Omental fat pad (tissue), 3 donors: ENCODE measurements at regions not wholly inside any gene's neighbourhood (a gene's known extent, or its start where the extent isn't known, plus 50 kb on each side); places are given as distances from the start of the nearest gene placed in this dataset.
"Not testable (repeated sequence)": the region's sequence is repeated elsewhere in the genome, so short reads cannot be mapped to it uniquely, and the experiment has no call there.

Experiments used
- ATAC-seq: fragments of 150-250 bp; one replicate; pipeline ENCODE4 v1.9.1; 2016; ENCODE audit warnings: mild to moderate bottlenecking, moderate library complexity; ENCODE audit not compliant: low FRiP score
- DNase-seq: peaks from one replicate; pipeline ENCODE4 v3.0.0-alpha.2; 2019; ENCODE audit warnings: low spot score
- TF ChIP-seq, protein P1 (sequence below), 3 donors: fragments of 450-650 bp; IDR thresholded peaks; one replicate each; pipeline ENCODE4 v1.5.1; 2016 to 2017; ENCODE audit warnings: antibody characterized with exemption in 3 of 3, mild to moderate bottlenecking in 3 of 3, moderate library complexity in 2 of 3

DNA sequence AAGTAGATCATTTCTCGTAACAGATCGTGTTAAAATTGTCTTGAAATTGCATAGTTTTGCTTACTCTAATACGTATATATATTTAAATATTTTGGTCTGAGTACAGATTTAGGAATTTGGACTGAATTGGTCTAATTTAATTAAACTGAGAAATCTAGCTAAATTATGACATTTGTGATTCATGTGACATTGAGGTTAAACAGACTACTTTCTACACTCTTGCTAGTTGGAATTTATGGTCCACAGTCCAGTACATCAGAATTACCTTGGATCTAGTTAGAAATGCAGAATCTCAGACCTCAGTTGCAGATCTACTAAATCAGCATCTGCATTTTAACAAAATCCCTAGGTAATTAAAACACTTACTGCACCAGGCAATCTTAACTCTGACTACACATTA, 609.7 kb upstream of the GOLIM4 start:
- TF ChIP-seq, protein P1, sequence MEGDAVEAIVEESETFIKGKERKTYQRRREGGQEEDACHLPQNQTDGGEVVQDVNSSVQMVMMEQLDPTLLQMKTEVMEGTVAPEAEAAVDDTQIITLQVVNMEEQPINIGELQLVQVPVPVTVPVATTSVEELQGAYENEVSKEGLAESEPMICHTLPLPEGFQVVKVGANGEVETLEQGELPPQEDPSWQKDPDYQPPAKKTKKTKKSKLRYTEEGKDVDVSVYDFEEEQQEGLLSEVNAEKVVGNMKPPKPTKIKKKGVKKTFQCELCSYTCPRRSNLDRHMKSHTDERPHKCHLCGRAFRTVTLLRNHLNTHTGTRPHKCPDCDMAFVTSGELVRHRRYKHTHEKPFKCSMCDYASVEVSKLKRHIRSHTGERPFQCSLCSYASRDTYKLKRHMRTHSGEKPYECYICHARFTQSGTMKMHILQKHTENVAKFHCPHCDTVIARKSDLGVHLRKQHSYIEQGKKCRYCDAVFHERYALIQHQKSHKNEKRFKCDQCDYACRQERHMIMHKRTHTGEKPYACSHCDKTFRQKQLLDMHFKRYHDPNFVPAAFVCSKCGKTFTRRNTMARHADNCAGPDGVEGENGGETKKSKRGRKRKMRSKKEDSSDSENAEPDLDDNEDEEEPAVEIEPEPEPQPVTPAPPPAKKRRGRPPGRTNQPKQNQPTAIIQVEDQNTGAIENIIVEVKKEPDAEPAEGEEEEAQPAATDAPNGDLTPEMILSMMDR (IDR thresholded peaks at IDR 0.05): no peak
- ATAC-seq: no peak
- DNase-seq: no peak

DNA sequence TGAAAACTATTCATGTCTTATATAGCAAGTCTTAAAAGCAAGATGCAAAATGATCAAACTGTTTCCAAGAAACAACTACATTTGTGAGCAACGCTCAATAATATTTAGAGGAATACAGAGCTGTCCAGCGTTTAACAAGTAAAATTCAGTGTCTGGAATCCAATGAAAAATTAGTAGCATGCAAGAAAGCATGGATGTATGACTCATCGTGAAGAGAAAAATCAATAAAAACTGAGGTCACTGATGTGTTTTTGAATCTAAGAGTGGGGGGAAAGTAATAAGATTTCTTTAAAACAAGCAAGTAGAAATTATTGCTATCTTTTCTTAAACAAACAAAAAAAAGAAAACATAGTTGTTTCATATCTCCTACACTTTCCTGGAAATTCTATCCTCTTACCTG, 600.3 kb upstream of the GOLIM4 start:
- TF ChIP-seq, protein P1 (IDR thresholded peaks at IDR 0.05): no peak
- no peak for DNase-seq
- no peak for ATAC-seq

GRCh38 chr3:168693870-168694269, 598.1 kb upstream of the GOLIM4 start:
- DNase-seq (no peak), ATAC-seq (no peak)
- TF ChIP-seq, protein P1 (IDR thresholded peaks at IDR 0.05): no peak

DNA sequence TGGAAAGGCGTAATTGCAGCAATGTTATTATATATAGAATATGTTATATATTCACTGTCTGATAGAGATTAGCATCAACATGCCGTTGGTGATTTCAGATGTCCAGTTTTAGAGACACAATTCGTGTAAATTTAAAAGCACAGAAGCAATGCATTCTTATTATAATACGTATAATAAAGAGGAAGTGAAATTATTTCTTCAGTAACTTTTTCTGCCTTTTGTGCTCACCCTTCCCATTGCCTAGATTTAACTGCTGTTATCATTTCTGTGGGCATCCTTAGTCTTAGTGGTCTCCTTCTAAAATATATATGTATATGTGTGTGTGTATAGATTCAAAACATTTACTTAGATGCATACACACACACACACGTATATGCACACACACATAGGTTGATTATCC, 592.5 kb upstream of the GOLIM4 start:
- DNase-seq (no peak), ATAC-seq (no peak)
- TF ChIP-seq, protein P1 (IDR thresholded peaks at IDR 0.05): no peak

DNA sequence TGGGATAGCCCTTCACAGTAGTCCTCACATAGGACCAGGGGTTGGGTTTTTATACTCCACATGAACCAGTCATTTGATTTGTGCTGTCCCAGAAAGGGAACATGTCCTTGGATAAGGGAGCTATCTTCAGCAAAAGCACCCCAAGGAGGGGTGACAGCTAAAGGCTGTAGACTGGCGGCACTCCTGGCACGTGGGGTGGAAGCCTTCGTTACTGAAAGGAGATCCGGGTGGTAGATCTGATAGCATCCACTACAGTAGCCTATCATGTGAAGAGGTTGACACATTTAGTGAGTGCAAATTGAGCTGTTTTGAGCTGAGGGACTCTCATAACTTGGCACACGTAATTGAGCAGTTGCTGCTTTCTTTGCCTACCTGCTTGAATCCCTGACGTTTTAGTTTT, 588.8 kb upstream of the GOLIM4 start:
- TF ChIP-seq, protein P1 (IDR thresholded peaks at IDR 0.05): no peak
- ATAC-seq: no peak
- no peak for DNase-seq

DNA sequence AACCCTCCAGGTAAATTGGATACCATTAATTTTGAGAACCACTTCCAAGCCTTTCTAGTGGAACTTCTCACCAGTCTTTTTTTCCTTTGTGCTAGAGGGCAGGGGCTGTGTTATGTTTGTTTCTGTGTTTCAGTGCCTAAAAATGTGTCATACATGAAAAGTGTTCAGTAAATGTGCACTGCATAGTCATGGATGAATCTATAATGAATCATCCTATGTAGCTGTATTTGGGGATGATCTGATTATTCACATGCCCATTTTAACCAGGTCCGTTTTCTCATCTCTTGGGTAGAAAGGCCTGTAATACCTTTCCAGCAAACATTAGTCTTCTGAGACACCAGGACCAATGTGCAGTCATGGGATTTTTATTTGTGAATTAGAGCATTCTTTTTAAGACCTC, 583.0 kb upstream of the GOLIM4 start:
- DNase-seq (no peak), ATAC-seq (no peak)
- TF ChIP-seq, protein P1 (IDR thresholded peaks at IDR 0.05): no peak

DNA sequence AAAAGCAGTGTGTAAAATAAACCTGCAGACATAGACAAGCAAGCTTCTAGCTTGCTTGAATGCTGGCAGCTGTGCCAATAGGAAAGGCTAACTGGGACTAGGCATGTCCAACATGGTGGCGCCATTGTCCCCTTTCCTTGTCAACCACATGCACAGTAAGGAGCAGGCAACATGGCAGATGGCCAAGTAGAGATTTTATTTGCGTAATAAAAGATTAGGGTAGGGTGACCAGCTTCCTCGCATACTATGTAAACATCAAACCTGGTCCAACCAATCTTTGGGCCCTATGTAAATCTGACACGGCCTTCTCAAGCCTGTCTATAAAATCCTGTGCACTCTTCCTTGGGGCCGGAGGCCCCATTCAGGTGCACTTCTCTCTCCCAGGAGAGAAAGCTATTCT, 575.4 kb upstream of the GOLIM4 start:
- TF ChIP-seq, protein P1 (IDR thresholded peaks at IDR 0.05): no peak
- no peak for ATAC-seq
- no peak for DNase-seq

DNA sequence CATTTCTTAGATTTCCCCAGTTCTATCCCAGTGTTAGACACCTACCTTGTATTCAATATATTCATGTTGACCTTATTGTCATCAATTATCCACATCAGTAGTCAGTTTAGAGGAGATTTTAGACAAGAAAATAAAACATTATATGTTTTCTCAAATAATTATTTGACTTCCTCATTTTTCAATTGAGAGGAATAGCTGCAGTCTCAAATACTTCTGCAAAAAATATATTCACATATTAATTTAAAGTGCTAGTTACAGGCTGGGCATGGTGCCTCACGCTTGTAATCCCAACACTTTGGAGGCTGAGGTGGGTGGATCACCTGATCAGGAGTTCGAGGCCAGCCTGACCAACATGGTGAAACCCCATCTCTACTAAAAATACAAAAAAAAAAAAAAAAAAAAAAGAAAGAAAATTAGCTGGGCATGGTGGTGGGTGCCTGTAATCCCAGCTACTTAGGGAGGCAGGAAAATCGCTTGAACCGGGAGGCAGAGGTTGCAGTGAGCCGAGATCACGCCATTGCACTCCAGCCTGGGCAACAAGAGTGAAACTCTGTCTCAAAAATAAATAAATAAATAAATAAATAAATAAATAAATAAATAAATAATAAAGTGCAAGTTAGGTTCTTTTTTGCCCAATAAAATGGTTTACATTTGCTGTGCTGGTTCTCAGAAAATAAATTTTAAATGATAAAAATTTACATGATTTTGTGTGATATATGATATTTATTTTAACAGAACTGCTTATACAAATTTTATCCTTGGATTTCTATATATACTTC, 565.3 kb upstream of the GOLIM4 start:
- ATAC-seq, DNase-seq: not testable (repeated sequence)
